ENCODE measurements at regions not wholly inside any gene's neighbourhood (a gene's known extent, or its start where the extent isn't known, plus 50 kb on each side); places are given as distances from the start of the nearest gene placed in this dataset.

- in situ Hi-C loops (cut with HindIII; ENCODE audit: low sequenced_read_pairs), result no loop called here
Observed at GRCh38 chr14:98945611-98946570, 326.1 kb downstream of the BCL11B start.

GRCh38 chr14:98946940-98947339 is 325.1 kb downstream of the BCL11B start:
- in situ Hi-C loops (cut with HindIII; ENCODE audit: low sequenced_read_pairs), result no loop called here

- in situ Hi-C loops (cut with HindIII; ENCODE audit: low sequenced_read_pairs), result no loop called here
Observed at GRCh38 chr14:98947911-98948595, 323.9 kb downstream of the BCL11B start.

- in situ Hi-C loops (cut with HindIII; ENCODE audit: low sequenced_read_pairs), result no loop called here
Observed at GRCh38 chr14:98949051-98949450, 322.9 kb downstream of the BCL11B start.

- in situ Hi-C loops (cut with HindIII; ENCODE audit: low sequenced_read_pairs), result no loop called here
Observed at GRCh38 chr14:98949481-98950135, 322.4 kb downstream of the BCL11B start.

GRCh38 chr14:98950353-98950895 is 321.6 kb downstream of the BCL11B start:
- in situ Hi-C loops (cut with HindIII; ENCODE audit: low sequenced_read_pairs), result no loop called here

- in situ Hi-C loops (cut with HindIII; ENCODE audit: low sequenced_read_pairs), result no loop called here
Observed at GRCh38 chr14:98951031-98951430, 321.0 kb downstream of the BCL11B start.

GRCh38 chr14:98951521-98952152 is 320.4 kb downstream of the BCL11B start:
- in situ Hi-C loops (cut with HindIII; ENCODE audit: low sequenced_read_pairs), result no loop called here

GRCh38 chr14:98952593-98953350 is 319.2 kb downstream of the BCL11B start:
- in situ Hi-C loops (cut with HindIII; ENCODE audit: low sequenced_read_pairs), result no loop called here

GRCh38 chr14:98953551-98954348 is 318.2 kb downstream of the BCL11B start:
- in situ Hi-C loops (cut with HindIII; ENCODE audit: low sequenced_read_pairs), result no loop called here

GRCh38 chr14:98954349-98955000 is 317.5 kb downstream of the BCL11B start:
- in situ Hi-C loops (cut with HindIII; ENCODE audit: low sequenced_read_pairs), result no loop called here

- in situ Hi-C loops (cut with HindIII; ENCODE audit: low sequenced_read_pairs), result no loop called here
Observed at GRCh38 chr14:98955036-98955740, 316.8 kb downstream of the BCL11B start.

GRCh38 chr14:98955741-98956070 is 316.3 kb downstream of the BCL11B start:
- in situ Hi-C loops (cut with HindIII; ENCODE audit: low sequenced_read_pairs), result no loop called here

- in situ Hi-C loops (cut with HindIII; ENCODE audit: low sequenced_read_pairs), result no loop called here
Observed at GRCh38 chr14:98956181-98956580, 315.8 kb downstream of the BCL11B start.

- in situ Hi-C loops (cut with HindIII; ENCODE audit: low sequenced_read_pairs), result no loop called here
Observed at GRCh38 chr14:98956661-98957060, 315.3 kb downstream of the BCL11B start.

GRCh38 chr14:98957211-98958047 is 314.6 kb downstream of the BCL11B start:
- in situ Hi-C loops (cut with HindIII; ENCODE audit: low sequenced_read_pairs), result no loop called here

GRCh38 chr14:98958048-98958631 is 313.9 kb downstream of the BCL11B start:
- in situ Hi-C loops (cut with HindIII; ENCODE audit: low sequenced_read_pairs), result no loop called here
